ENCODE measurements at regions not wholly inside any gene's neighbourhood (a gene's known extent, or its start where the extent isn't known, plus 50 kb on each side); places are given as distances from the start of the nearest gene placed in this dataset.

DNA sequence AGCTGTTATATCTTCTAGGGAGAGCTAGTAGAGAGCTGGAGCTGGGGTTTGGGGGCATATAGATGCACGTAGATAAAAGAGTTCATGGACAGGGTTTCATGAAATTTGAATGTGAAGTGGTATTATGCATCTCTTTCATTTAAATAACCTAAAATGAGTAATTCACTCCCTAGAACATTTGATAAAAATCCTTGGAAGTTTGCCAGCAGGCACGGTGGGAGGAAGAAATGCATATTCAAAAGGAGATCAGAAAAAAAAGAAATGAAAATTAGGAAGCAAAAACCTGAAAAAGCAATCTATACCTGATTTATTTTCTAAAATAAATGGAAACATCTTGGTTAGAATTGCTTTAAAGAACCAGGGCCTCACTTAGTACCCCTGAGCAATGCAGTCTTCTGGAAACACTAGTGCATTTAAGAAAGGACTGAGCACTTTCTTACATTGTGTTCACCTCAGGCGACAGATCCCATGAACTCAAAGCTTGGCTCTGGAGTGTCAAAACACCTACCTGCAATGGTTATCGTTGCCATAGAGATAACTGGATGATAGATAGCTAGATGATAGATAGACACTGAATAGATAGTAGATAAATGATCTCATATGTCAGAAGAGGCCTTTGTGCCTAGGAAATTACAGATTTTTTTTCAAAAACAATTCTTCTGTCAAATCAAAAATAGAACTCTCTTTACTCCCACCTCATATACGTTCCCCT, 458.6 kb upstream of the THRB start:
- no peak for DNase-seq (ENCODE audit: low spot score)
- in situ Hi-C loops (cut with MboI; ENCODE audit: low pct_unique_long_range_greater_than_20kb, low sequenced_read_pairs, unreplicated experiment), result no loop called here
- TF ChIP-seq, protein P1, sequence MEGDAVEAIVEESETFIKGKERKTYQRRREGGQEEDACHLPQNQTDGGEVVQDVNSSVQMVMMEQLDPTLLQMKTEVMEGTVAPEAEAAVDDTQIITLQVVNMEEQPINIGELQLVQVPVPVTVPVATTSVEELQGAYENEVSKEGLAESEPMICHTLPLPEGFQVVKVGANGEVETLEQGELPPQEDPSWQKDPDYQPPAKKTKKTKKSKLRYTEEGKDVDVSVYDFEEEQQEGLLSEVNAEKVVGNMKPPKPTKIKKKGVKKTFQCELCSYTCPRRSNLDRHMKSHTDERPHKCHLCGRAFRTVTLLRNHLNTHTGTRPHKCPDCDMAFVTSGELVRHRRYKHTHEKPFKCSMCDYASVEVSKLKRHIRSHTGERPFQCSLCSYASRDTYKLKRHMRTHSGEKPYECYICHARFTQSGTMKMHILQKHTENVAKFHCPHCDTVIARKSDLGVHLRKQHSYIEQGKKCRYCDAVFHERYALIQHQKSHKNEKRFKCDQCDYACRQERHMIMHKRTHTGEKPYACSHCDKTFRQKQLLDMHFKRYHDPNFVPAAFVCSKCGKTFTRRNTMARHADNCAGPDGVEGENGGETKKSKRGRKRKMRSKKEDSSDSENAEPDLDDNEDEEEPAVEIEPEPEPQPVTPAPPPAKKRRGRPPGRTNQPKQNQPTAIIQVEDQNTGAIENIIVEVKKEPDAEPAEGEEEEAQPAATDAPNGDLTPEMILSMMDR (IDR thresholded peaks at IDR 0.05; ENCODE audit: extremely low read depth, insufficient read depth, missing control alignments), result no peak

DNA sequence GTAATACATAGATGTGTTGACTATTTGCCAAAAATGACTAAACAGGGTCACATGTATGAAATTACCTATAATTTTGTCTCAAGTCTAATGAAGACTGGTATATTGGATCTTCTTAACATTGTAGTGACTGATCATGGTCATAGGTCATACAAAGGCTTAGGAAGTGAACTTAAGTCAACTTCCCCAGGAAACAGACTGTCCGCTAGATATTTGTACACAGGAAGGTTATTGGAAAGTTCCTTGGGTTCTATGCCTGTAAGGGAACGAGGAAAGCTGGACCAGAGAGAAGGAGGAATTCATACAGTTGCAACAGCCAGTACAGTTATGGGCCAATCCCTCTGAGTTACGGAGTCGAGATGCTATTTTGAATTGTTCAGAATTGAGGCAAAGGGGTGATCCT, 462.0 kb upstream of the THRB start:
- TF ChIP-seq, protein P1 (IDR thresholded peaks at IDR 0.05; ENCODE audit: extremely low read depth, insufficient read depth, missing control alignments), result no peak
- in situ Hi-C loops (cut with MboI; ENCODE audit: low pct_unique_long_range_greater_than_20kb, low sequenced_read_pairs, unreplicated experiment), result no loop called here
- no peak for DNase-seq (ENCODE audit: low spot score)

DNA sequence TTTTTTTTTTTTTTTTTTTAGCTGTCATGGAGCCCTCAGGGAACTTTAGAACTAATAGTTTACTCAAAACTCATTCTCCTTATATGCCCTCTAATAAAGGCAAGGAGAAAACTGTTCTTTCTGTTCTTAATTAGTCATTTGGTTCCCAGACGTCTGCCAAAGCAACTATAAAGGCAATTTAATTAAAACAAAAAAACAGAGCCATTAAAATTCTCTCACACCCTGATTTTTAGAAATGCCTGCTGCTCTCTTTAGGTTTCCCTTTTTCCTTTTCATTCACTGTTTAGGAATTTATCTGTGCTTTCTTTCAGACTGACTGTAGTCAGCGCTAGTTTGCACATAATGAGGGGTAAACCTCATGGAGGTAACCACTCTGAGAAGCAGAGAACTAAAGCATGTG, 463.6 kb upstream of the THRB start:
- no peak for DNase-seq (ENCODE audit: low spot score)
- in situ Hi-C loops (cut with MboI; ENCODE audit: low pct_unique_long_range_greater_than_20kb, low sequenced_read_pairs, unreplicated experiment), result no loop called here
- TF ChIP-seq, protein P1 (IDR thresholded peaks at IDR 0.05; ENCODE audit: extremely low read depth, insufficient read depth, missing control alignments), result no peak

DNA sequence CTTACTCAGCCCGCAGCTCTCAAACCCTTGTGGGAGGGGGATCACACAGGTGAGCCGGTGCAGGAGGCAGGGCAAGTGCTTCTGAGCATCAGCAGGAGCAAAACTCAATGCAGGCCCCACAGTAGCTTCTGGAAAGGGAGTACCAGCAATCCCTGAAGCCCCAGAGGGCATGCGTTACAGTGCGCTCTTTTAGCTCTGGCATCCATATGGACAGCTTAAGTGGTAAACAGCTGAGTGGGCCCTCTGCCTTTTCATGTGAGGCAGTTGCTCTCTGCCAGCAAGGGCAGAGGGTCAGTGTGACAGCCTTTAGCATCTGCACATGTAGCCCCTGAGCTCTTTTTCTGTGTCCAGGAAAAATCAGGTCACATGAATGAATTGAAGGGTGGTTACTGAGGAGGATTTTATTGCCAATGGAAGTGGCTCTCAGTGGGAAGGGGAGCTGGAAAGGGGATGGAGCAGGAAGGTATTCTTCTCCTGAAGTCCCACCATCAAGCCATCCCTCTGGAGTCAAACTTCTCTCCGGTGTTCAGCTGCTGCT, 464.3 kb upstream of the THRB start:
- in situ Hi-C loops (cut with MboI; ENCODE audit: low pct_unique_long_range_greater_than_20kb, low sequenced_read_pairs, unreplicated experiment), result no loop called here
- DNase-seq (ENCODE audit: low spot score), result no peak
- TF ChIP-seq, protein P1 (IDR thresholded peaks at IDR 0.05; ENCODE audit: extremely low read depth, insufficient read depth, missing control alignments), result no peak

DNA sequence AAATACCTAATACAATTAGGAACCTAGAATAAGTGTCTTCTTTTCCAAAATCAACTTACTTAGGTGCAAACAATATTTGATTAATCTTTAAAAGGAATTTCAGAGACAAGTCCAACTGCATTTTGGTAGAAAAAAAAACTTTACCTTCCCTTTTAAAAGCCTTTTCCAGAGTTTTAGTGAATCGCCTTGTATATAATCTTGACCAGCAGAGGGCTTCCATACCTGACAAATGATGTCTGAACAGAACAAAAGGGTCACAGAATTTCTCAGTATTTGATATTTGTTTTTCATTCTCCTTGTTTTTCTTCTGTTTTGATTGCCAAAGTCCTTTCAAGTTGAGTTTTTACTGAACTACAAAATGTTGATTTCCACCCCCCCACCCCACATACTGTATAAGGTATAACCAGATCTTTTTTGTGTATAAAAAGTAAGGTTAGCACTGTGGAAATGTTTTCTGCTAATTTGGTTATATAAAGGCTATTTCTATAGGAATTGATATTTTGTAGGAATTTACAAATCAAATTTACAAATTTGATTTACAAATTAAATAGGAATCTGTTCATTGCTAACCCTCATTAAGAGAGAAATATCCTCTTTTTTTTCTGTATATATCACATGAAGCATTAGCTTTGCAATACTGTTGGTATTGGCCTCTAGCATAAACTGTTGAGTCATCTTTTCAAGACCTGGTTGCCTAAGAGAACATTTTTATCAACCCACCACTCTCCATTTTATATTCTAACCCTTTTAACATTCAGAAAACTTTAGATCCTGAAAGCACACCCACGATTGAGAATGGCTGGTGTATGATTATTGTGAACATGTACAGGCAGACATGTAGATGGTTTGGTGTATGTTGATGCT, 464.1 kb upstream of the RARB start:
- TF ChIP-seq, protein P1 (IDR thresholded peaks at IDR 0.05; ENCODE audit: extremely low read depth, insufficient read depth, missing control alignments), result peak; percentile 37
- in situ Hi-C loops (cut with MboI; ENCODE audit: low pct_unique_long_range_greater_than_20kb, low sequenced_read_pairs, unreplicated experiment), result no loop called here
- DNase-seq (ENCODE audit: low spot score), result no peak

DNA sequence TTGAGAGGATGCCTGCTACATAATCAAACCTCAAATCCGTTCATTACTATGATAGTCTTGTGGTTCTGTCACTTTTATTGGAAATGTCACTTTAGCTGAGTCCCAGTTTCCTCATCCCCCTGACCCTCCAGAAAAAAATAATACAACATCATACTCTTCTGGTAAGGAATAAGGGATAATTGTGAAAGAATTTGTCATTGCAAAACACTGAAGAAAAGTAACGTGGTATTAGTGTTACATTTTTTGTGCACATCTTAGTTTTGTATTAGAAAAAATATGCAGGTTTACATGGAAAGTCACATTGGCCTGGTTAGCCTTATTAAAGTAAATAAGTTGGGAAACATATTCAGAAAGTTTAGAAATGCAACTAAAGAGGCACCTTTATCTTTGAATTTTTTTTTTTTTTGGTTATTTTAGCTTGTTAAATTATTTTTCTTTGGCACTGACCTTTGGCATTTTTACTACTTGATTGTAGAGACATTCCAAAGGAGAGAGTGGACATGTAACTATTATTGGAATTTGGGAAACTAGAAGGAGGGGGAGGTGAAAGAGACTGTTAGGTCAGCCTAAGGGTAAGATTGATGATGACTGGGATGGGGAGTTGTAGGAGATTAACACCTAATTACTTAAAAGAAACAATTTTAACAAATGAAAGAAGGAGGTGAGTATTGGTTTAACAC, 462.2 kb upstream of the RARB start:
- in situ Hi-C loops (cut with MboI; ENCODE audit: low pct_unique_long_range_greater_than_20kb, low sequenced_read_pairs, unreplicated experiment), result no loop called here
- DNase-seq (ENCODE audit: low spot score), result no peak
- TF ChIP-seq, protein P1 (IDR thresholded peaks at IDR 0.05; ENCODE audit: extremely low read depth, insufficient read depth, missing control alignments), result no peak

Data from GM13977 (cell line).